H1 (cell line): ENCODE measurements at regions not wholly inside any gene's neighbourhood (a gene's known extent, or its start where the extent isn't known, plus 50 kb on each side); places are given as distances from the start of the nearest gene placed in this dataset.

Source experiments
- CTCF ChIA-PET: fragments of 300-600 bp; sonication (Branson Sonifier 250); formaldehyde crosslinking; loops from one replicate; lab custom pipeline; 2021; ENCODE audit not compliant: partially characterized antibody; lab: Charles Lee
- POLR2A ChIA-PET: fragments of 300-600 bp; sonication (Branson Sonifier 250); formaldehyde crosslinking; loops from one replicate; lab custom pipeline; 2021; ENCODE audit warnings: inconsistent platforms; ENCODE audit not compliant: partially characterized antibody; lab: Charles Lee
- DNase-seq, 2 experiments: peaks; one replicate each; pipeline versions ENCODE4 v3.0.0 to v3.0.0-alpha.2; 2010 to 2022; ENCODE audit warnings: low spot score in 2 of 2, low read depth in 1 of 2, mixed read lengths in 1 of 2
- FAIRE-seq: peaks from 2 replicates; lab custom pipeline; 2011; peaks lifted over from hg19 to GRCh38; lab: Jason Lieb, UNC
- H2AFZ ChIP-seq: 2 replicates; pipeline ENCODE4 v1.8.1; 2012; ENCODE audit warnings: low read length, inconsistent platforms
- H2AK5ac ChIP-seq: 2 replicates; pipeline ENCODE4 v1.6.1; 2013; ENCODE audit warnings: low read depth, low read length
- H2BK120ac ChIP-seq: replicated peaks from 2 replicates; pipeline ENCODE3; 2013; ENCODE audit warnings: low read depth, low read length, inconsistent platforms
- H2BK12ac ChIP-seq: 2 replicates; pipeline ENCODE4 v1.6.1; 2013; ENCODE audit warnings: low read depth, low read length
- H2BK15ac ChIP-seq: 2 replicates; pipeline ENCODE4 v1.6.1; 2013; ENCODE audit warnings: low read length
- H2BK20ac ChIP-seq: 2 replicates; pipeline ENCODE4 v1.6.1; 2013; ENCODE audit warnings: low read length
- H2BK5ac ChIP-seq: 2 replicates; pipeline ENCODE4 v1.6.1; 2013; ENCODE audit warnings: low read depth, low read length
- H3K14ac ChIP-seq: 2 replicates; pipeline ENCODE4 v1.6.1; 2013; ENCODE audit warnings: inconsistent platforms; ENCODE audit not compliant: insufficient read length
- H3K18ac ChIP-seq: 2 replicates; pipeline ENCODE4 v1.6.1; 2013; ENCODE audit warnings: low read length; ENCODE audit errors: extremely low read depth
- H3K23ac ChIP-seq: 2 replicates; pipeline ENCODE4 v1.6.1; 2013; ENCODE audit warnings: inconsistent platforms; ENCODE audit not compliant: insufficient read length
- H3K23me2 ChIP-seq: 2 replicates; pipeline ENCODE4 v1.6.1; 2013; ENCODE audit warnings: low read depth, low read length
- H3K27ac ChIP-seq: 2 replicates; pipeline ENCODE4 v1.6.1; 2011; ENCODE audit warnings: low read depth, low read length, inconsistent platforms
- H3K27me3 ChIP-seq, 4 experiments: replicated peaks in 1 of 4; 1 replicate in 1 of 4; 2 replicates in 3 of 4; pipeline versions ENCODE4 v1.6.1 to v1.8.1; 2011 to 2013; ENCODE audit warnings: low read length in 3 of 4, mild to moderate bottlenecking in 3 of 4, inconsistent platforms in 2 of 4, mixed read lengths in 2 of 4, moderate library complexity in 1 of 4; ENCODE audit not compliant: control insufficient read depth in 3 of 4, insufficient read depth in 3 of 4; ENCODE audit errors: extremely low read depth in 1 of 4
- H3K36me3 ChIP-seq, 4 experiments: 2 replicates each; pipeline versions ENCODE4 v1.6.1 to v1.8.1; 2011 to 2013; ENCODE audit warnings: mild to moderate bottlenecking in 4 of 4, low read length in 3 of 4, moderate library complexity in 2 of 4, control low read depth in 1 of 4, inconsistent platforms in 1 of 4; ENCODE audit not compliant: insufficient read depth in 4 of 4, control insufficient read depth in 2 of 4
- H3K4ac ChIP-seq: replicated peaks from 2 replicates; pipeline ENCODE3; 2013; ENCODE audit warnings: low read length, low read depth, mixed read lengths, inconsistent platforms; ENCODE audit not compliant: insufficient read length
- H3K4me1 ChIP-seq, 4 experiments: replicated peaks in 1 of 4; 1 replicate in 1 of 4; 2 replicates in 3 of 4; pipeline versions ENCODE4 v1.6.1 to v1.8.1; 2011 to 2013; ENCODE audit warnings: low read length in 3 of 4, inconsistent platforms in 2 of 4, mixed read lengths in 1 of 4; ENCODE audit not compliant: insufficient read depth in 4 of 4, control insufficient read depth in 3 of 4
- H3K4me2 ChIP-seq, 2 experiments: 2 replicates each; pipeline versions ENCODE4 v1.6.1 to v1.8.1; 2011 to 2013; ENCODE audit warnings: low read depth in 2 of 2, low read length in 2 of 2, control low read depth in 1 of 2, inconsistent platforms in 1 of 2, mild to moderate bottlenecking in 1 of 2; ENCODE audit not compliant: insufficient read depth in 1 of 2
- H3K4me3 ChIP-seq, 4 experiments: fragments of 200-600, 300-600 bp in 1 of 4; sonication (generic), shearing (Covaris generic), sonication (Bioruptor Twin) in 1 of 4; 2 replicates each; pipeline versions ENCODE4 v1.5.1 to v1.8.1; 2011 to 2016; ENCODE audit warnings: low read length in 4 of 4, low read depth in 3 of 4, control low read depth in 2 of 4, inconsistent platforms in 2 of 4, mild to moderate bottlenecking in 2 of 4, mixed read lengths in 1 of 4, moderate library complexity in 1 of 4; ENCODE audit not compliant: insufficient read depth in 2 of 4; ENCODE audit errors: extremely low read depth in 1 of 4
- H3K56ac ChIP-seq: replicated peaks from 2 replicates; pipeline ENCODE3; 2013; ENCODE audit warnings: low read depth, mild to moderate bottlenecking, mixed read lengths, low read length, inconsistent platforms; ENCODE audit not compliant: insufficient read length
- H3K79me1 ChIP-seq: 2 replicates; pipeline ENCODE4 v1.6.1; 2013; ENCODE audit warnings: low read depth, low read length, control low read depth
- H3K79me2 ChIP-seq, 2 experiments: 2 replicates each; pipeline versions ENCODE4 v1.6.1 to v1.8.1; 2012 to 2013; ENCODE audit warnings: low read length in 2 of 2, mild to moderate bottlenecking in 2 of 2, inconsistent platforms in 1 of 2; ENCODE audit not compliant: insufficient read depth in 2 of 2, control insufficient read depth in 1 of 2
- H3K9ac ChIP-seq, 4 experiments: replicated peaks in 1 of 4; 1 replicate in 1 of 4; 2 replicates in 3 of 4; pipeline versions ENCODE4 v1.6.1 to v1.8.1; 2011 to 2013; ENCODE audit warnings: low read depth in 3 of 4, low read length in 3 of 4, control low read depth in 2 of 4, mild to moderate bottlenecking in 2 of 4, moderate library complexity in 2 of 4, inconsistent platforms in 1 of 4; ENCODE audit errors: extremely low read depth in 1 of 4
- H3K9me3 ChIP-seq, 2 experiments: 2 replicates each; pipeline versions ENCODE4 v1.6.1 to v1.8.1; 2012 to 2013; ENCODE audit warnings: mild to moderate bottlenecking in 2 of 2, moderate library complexity in 2 of 2, control low read depth in 1 of 2, inconsistent platforms in 1 of 2, low read depth in 1 of 2, low read length in 1 of 2, mixed read lengths in 1 of 2; ENCODE audit not compliant: insufficient read depth in 2 of 2
- H4K20me1 ChIP-seq, 2 experiments: replicated peaks in 1 of 2; 2 replicates each; pipeline versions ENCODE3 to v1.8.1; 2011 to 2013; ENCODE audit warnings: inconsistent platforms in 2 of 2, low read length in 2 of 2, mild to moderate bottlenecking in 1 of 2; ENCODE audit not compliant: insufficient read depth in 2 of 2, control insufficient read depth in 1 of 2
- H4K5ac ChIP-seq: 2 replicates; pipeline ENCODE4 v1.6.1; 2013; ENCODE audit warnings: low read length, low read depth, mixed read lengths, inconsistent platforms; ENCODE audit not compliant: insufficient read length
- H4K8ac ChIP-seq: 2 replicates; pipeline ENCODE4 v1.8.0; 2013; ENCODE audit warnings: mild to moderate bottlenecking, moderate library complexity, low read length, inconsistent platforms; ENCODE audit not compliant: insufficient read depth; ENCODE audit errors: extremely low read depth
- H4K91ac ChIP-seq: replicated peaks from 2 replicates; pipeline ENCODE3; 2013; ENCODE audit warnings: low read length, mixed read lengths, inconsistent platforms; ENCODE audit not compliant: insufficient read length
- EGR1 ChIP-seq: IDR thresholded peaks from 2 replicates; pipeline ENCODE4 v1.6.1; 2011; ENCODE audit warnings: low read depth, low read length, borderline replicate concordance
- KDM5A ChIP-seq: fragments of 200-600 bp; IDR thresholded peaks from 2 replicates; pipeline ENCODE4 v1.7.1; 2012; ENCODE audit warnings: mild to moderate bottlenecking, low read length, inconsistent platforms, mixed read lengths
- PHF8 ChIP-seq: fragments of 200-600 bp; sonication (generic); conservative IDR thresholded peaks from 2 replicates; pipeline ENCODE4 v1.7.1; 2012; ENCODE audit warnings: low read depth, mild to moderate bottlenecking, inconsistent platforms, low read length, moderate library complexity
- RAD21 ChIP-seq, 2 experiments: IDR thresholded peaks in 1 of 2; conservative IDR thresholded peaks in 1 of 2; 2 replicates each; pipeline ENCODE4 v1.6.1; 2011; ENCODE audit warnings: low read depth in 2 of 2, low read length in 2 of 2, improper control_type of control experiment in 1 of 2, inconsistent platforms in 1 of 2, mild to moderate bottlenecking in 1 of 2, moderate library complexity in 1 of 2
- SP4 ChIP-seq: IDR thresholded peaks from 2 replicates; pipeline ENCODE4 v1.6.1; 2012; ENCODE audit warnings: low read length, inconsistent platforms
- WGBS, 2 experiments: shearing (Covaris generic) in 1 of 2; methylation state at CpG; one replicate each; pipeline versions ENCODE4 v1.1.6 to v1.1.7; 2013 to 2015; ENCODE audit warnings: low lambda C conversion rate in 2 of 2, mixed read lengths in 2 of 2, inconsistent platforms in 1 of 2, low coverage in 1 of 2, missing lambda C conversion rate in 1 of 2; ENCODE audit not compliant: insufficient replicate concordance in 2 of 2, insufficient coverage in 1 of 2, insufficient read length in 1 of 2; ENCODE audit errors: extremely low coverage in 1 of 2, missing lambda C conversion rate in 1 of 2; 5-methylcytosine and 5-hydroxymethylcytosine counted together
- TF ChIP-seq, protein P1 (sequence below): IDR thresholded peaks from 2 replicates; pipeline ENCODE4 v1.6.1; 2012; ENCODE audit warnings: low read length, inconsistent platforms

DNA sequence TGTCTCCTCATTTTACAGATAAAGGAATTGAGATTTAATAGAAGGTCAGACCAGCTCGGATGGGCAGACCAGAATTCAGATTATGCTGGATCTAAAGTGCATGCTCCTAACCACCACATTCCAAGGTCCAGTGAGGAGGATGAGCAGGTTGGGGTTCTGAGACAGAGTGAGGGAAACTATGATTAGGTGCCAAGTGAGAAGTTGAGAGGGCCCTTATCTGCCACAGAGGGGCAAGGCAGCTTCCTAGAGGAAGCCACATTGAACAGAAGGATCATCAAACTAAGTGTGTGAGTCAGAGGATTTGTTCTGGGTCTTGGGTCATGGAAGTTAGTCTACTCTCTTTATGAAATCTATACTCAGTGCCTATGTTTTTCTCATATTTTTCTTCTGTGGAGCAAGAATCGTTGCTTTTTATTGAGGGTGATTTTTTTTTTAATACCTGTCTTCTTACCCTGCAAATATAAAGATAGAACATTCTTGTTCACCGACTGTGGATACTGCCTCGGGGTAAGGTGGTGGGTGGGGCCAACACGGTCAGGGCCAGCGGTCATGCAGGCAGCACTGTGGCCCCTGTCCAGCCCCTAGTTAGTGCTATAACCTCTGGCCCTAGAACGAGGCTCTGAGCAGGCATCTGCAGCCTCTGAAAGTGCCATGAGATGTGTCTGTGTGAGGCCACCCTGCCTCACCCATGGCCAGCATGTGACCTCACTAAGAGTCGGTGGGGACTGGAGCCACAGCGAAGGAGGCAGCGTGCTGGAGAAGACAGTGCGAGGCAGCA, 55.6 kb upstream of the PTHLH start:
- no peak overlapping the region for H2AFZ ChIP-seq
- FAIRE-seq = no peak

More for the DNA sequence above, 55.6 kb upstream of the PTHLH start:
- Histone ChIP-seq H3K79me2 (no peaks in the 10 kb centered on the region), H3K27me3 (no peaks in the 10 kb centered on the region), H3K23me2 (no peaks in the 10 kb centered on the region), H2AK5ac (no peak overlapping the region), H4K8ac (no peak overlapping the region), H3K9ac (no peak overlapping the region), H2BK5ac (no peak overlapping the region), H3K27ac (no peak overlapping the region), H3K14ac (no peak overlapping the region), H4K91ac (no peak overlapping the region), H3K9me3 (no peaks in the 10 kb centered on the region), H4K5ac (no peak overlapping the region), H3K56ac (no peak overlapping the region), H3K4me1 (no peaks in the 10 kb centered on the region), H3K4ac (no peak overlapping the region), H3K18ac (no peak overlapping the region)
- 90% methylated on average over 11 of the region's 11 CpGs; no CpG with 5 or more reads in 1 of the 2 experiments for WGBS, 2 experiments
- CTCF ChIA-PET = no interaction called here
- TF ChIP-seq EGR1 = no peak
- no peak for TF ChIP-seq PHF8
- TF ChIP-seq KDM5A = no peak
- no peak for TF ChIP-seq SP4
- no peak for TF ChIP-seq RAD21 (IDR thresholded peaks at IDR 0.05 in 1 of 2, conservative IDR thresholded peaks at IDR 0.05 in 1 of 2; ENCODE audit: low read depth in 2 of 2, low read length in 2 of 2)
- TF ChIP-seq, protein P1, sequence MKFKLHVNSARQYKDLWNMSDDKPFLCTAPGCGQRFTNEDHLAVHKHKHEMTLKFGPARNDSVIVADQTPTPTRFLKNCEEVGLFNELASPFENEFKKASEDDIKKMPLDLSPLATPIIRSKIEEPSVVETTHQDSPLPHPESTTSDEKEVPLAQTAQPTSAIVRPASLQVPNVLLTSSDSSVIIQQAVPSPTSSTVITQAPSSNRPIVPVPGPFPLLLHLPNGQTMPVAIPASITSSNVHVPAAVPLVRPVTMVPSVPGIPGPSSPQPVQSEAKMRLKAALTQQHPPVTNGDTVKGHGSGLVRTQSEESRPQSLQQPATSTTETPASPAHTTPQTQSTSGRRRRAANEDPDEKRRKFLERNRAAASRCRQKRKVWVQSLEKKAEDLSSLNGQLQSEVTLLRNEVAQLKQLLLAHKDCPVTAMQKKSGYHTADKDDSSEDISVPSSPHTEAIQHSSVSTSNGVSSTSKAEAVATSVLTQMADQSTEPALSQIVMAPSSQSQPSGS = no peak
- TF ChIP-seq, all 59 proteins: peak for 0
- H2BK20ac ChIP-seq = no peak overlapping the region
- no peak overlapping the region for H3K4me3 ChIP-seq
- POLR2A ChIA-PET = no interaction called here
- H4K20me1 ChIP-seq = no peaks in the 10 kb centered on the region
- no peak overlapping the region for H3K4me2 ChIP-seq
- DNase-seq = no peak
- no peak overlapping the region for H2BK120ac ChIP-seq
- no peak overlapping the region for H3K23ac ChIP-seq
- H2BK15ac ChIP-seq = no peak overlapping the region
- no peaks in the 10 kb centered on the region for H3K79me1 ChIP-seq
- H3K36me3 ChIP-seq = no peaks in the 10 kb centered on the region
- no peak overlapping the region for H2BK12ac ChIP-seq
